CD4-positive, alpha-beta T cell (primary cell): ENCODE measurements at regions not wholly inside any gene's neighbourhood (a gene's known extent, or its start where the extent isn't known, plus 50 kb on each side); places are given as distances from the start of the nearest gene placed in this dataset.
"Not testable (repeated sequence)": the region's sequence is repeated elsewhere in the genome, so short reads cannot be mapped to it uniquely, and the experiment has no call there.

Experiments
- ATAC-seq: fragments of 200-7000 bp; cut with Tn5 transposase; one replicate; pipeline ENCODE4 v1.10.0; 2022; ENCODE audit warnings: mild to moderate bottlenecking; ENCODE audit not compliant: poor library complexity
- CTCF ChIA-PET: fragments of 350-600 bp; sonication (Branson Sonifier 250); formaldehyde crosslinking; loops from one replicate; lab custom pipeline; 2021; ENCODE audit warnings: antibody characterized with exemption, inconsistent platforms; lab: Charles Lee
- POLR2A ChIA-PET: fragments of 350-600 bp; sonication (Branson Sonifier 250); formaldehyde crosslinking; loops from one replicate; lab custom pipeline; 2021; ENCODE audit warnings: antibody characterized with exemption, inconsistent platforms; lab: Charles Lee
- DNase-seq, 14 experiments: peaks; one replicate each; pipeline ENCODE4 v3.0.0-alpha.2; 2013 to 2020; ENCODE audit warnings: mixed read lengths in 2 of 14
- H3K27ac ChIP-seq, 2 donors: one replicate each; pipeline versions ENCODE4 v1.5.1 to v1.7.0; 2013; ENCODE audit warnings: low read length in 2 of 2, low read depth in 1 of 2, mild to moderate bottlenecking in 1 of 2
- H3K27me3 ChIP-seq, 2 experiments: 1 replicate in 1 of 2; 2 replicates in 1 of 2; pipeline versions ENCODE4 v1.6.1 to v1.7.0; 2013; ENCODE audit warnings: low read length in 2 of 2, control low read depth in 1 of 2, mild to moderate bottlenecking in 1 of 2, moderate library complexity in 1 of 2; ENCODE audit not compliant: insufficient read depth in 2 of 2, control insufficient read depth in 1 of 2
- H3K36me3 ChIP-seq: one replicate; pipeline ENCODE4 v1.6.1; 2013; ENCODE audit warnings: low read length, control low read depth; ENCODE audit not compliant: insufficient read depth
- H3K4me1 ChIP-seq: one replicate; pipeline ENCODE4 v1.6.1; 2013; ENCODE audit warnings: low read length, control low read depth; ENCODE audit not compliant: insufficient read depth
- H3K4me3 ChIP-seq: one replicate; pipeline ENCODE4 v1.5.1; 2013; ENCODE audit warnings: mild to moderate bottlenecking, low read length, moderate library complexity
- H3K9me3 ChIP-seq, 2 experiments: 1 replicate in 1 of 2; 2 replicates in 1 of 2; pipeline versions ENCODE4 v1.6.1 to v1.7.0; 2013; ENCODE audit warnings: low read length in 2 of 2, mild to moderate bottlenecking in 2 of 2, control low read depth in 1 of 2, moderate library complexity in 1 of 2; ENCODE audit not compliant: control insufficient read depth in 1 of 2, insufficient read depth in 1 of 2
- H3K27ac Mint-ChIP-seq: one replicate; pipeline ENCODE4 v1.8.0; 2020; ENCODE audit warnings: mixed read lengths
- H3K27me3 Mint-ChIP-seq: one replicate; pipeline ENCODE4 v1.8.0; 2021; ENCODE audit warnings: mixed read lengths
- H3K36me3 Mint-ChIP-seq: one replicate; pipeline ENCODE4 v1.8.0; 2021; ENCODE audit warnings: low read depth, mixed read lengths
- H3K4me1 Mint-ChIP-seq: one replicate; pipeline ENCODE4 v1.8.0; 2021; ENCODE audit warnings: low read depth, mixed read lengths
- H3K4me3 Mint-ChIP-seq: one replicate; pipeline ENCODE4 v1.8.0; 2020; ENCODE audit warnings: mild to moderate bottlenecking, mixed read lengths
- H3K9me3 Mint-ChIP-seq: one replicate; pipeline ENCODE4 v1.8.0; 2020; ENCODE audit warnings: mixed read lengths
- CTCF ChIP-seq: fragments of 200-600 bp; IDR thresholded peaks from one replicate; pipeline ENCODE4 v1.8.0; 2022; ENCODE audit warnings: antibody characterized with exemption, mild to moderate bottlenecking
- intact Hi-C, 2 experiments: fragments of 100-400 bp; cut with DNase I in 1 of 2; cut with micrococcal nuclease in 1 of 2; formaldehyde crosslinking; loops; one replicate each; pipeline versions ENCODE4 v1.15.1 to v1.9.0; 2023 to 2025; cut with DNase I, micrococcal nuclease

GRCh38 chr7:106442476-106442875, 157.7 kb upstream of the NAMPT start:
- CTCF ChIA-PET = no interaction called here
- Histone ChIP-seq H3K27ac (no peak overlapping the region), H3K9me3 (no peaks in the 10 kb centered on the region), H3K4me3 (no peak overlapping the region), H3K36me3 (no peaks in the 10 kb centered on the region), H3K27me3 (peaks cover 0 to 2% of the 10 kb centered on the region in 2 experiments), H3K4me1 (no peaks in the 10 kb centered on the region)
- no peak for TF ChIP-seq CTCF
- H3K36me3 Mint-ChIP-seq = no peaks in the 10 kb centered on the region
- no peaks in the 10 kb centered on the region for H3K9me3 Mint-ChIP-seq
- H3K27me3 Mint-ChIP-seq = peaks cover 48% of the 10 kb centered on the region
- ATAC-seq = no peak
- H3K4me3 Mint-ChIP-seq = no peak overlapping the region
- DNase-seq = no peak
- H3K4me1 Mint-ChIP-seq = no peaks in the 10 kb centered on the region
- H3K27ac Mint-ChIP-seq = no peak overlapping the region
- POLR2A ChIA-PET = no interaction called here
- intact Hi-C loops = no loop called here

DNA sequence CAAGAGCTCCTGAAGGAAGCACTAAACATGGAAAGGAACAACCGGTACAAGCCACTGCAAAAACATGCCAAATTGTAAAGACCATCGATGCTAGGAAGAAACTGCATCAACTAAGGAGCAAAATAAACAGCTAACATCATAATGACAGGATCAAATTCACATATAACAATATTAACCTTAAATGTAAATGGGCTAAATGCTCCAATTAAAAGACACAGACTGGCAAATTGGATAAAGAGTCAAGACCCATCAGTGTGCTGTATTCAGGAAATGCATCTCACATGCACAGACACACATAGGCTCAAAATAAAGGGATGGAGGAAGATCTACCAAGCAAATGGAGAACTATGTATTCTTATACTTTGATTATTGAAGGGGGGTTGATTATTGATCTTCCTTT, 156.6 kb upstream of the NAMPT start:
- H3K4me3 Mint-ChIP-seq, H3K27ac Mint-ChIP-seq, H3K27me3 ChIP-seq, POLR2A ChIA-PET, CTCF ChIA-PET, DNase-seq, H3K36me3 Mint-ChIP-seq, H3K4me3 ChIP-seq, H3K9me3 Mint-ChIP-seq, ATAC-seq, H3K27ac ChIP-seq, H3K4me1 ChIP-seq, intact Hi-C loops, H3K4me1 Mint-ChIP-seq, H3K9me3 ChIP-seq, H3K36me3 ChIP-seq: not testable (repeated sequence)
- peaks cover 44% of the 10 kb centered on the region for H3K27me3 Mint-ChIP-seq

DNA sequence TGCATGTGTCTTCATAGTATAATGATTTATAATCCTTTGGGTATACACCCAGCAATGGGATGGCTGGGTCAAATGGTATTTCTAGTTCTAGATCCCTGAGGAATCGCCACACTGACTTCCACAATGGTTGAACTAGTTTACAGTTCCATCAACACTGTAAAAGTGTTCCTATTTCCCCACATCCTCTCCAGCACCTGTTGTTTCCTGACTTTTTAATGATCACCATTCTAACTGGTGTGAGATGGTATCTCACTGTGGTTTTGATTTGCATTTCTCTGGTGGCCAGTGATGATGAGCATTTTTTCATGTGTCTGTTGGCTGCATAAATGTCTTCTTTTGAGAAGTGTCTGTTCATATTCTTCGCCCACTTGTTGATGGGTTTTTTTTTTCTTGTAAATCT, 152.2 kb upstream of the NAMPT start:
- H3K4me3 Mint-ChIP-seq, H3K9me3 ChIP-seq, intact Hi-C loops, DNase-seq, H3K36me3 Mint-ChIP-seq, H3K4me3 ChIP-seq, ATAC-seq, H3K36me3 ChIP-seq, H3K27ac ChIP-seq, CTCF ChIA-PET, H3K4me1 ChIP-seq, H3K9me3 Mint-ChIP-seq, H3K4me1 Mint-ChIP-seq, POLR2A ChIA-PET, H3K27me3 ChIP-seq, H3K27ac Mint-ChIP-seq: not testable (repeated sequence)
- peaks cover 34% of the 10 kb centered on the region for H3K27me3 Mint-ChIP-seq

GRCh38 chr7:106433377-106433776, 148.6 kb upstream of the NAMPT start:
- no peak for TF ChIP-seq CTCF
- ChIA-PET POLR2A (no interaction called here), CTCF (no interaction called here)
- no peak overlapping the region for H3K4me3 ChIP-seq
- H3K4me1 Mint-ChIP-seq = no peaks in the 10 kb centered on the region
- peaks cover 0 to 2% of the 10 kb centered on the region in 2 experiments for H3K27me3 ChIP-seq
- peaks cover 1% of the 10 kb centered on the region for H3K9me3 Mint-ChIP-seq
- intact Hi-C loops = no loop called here
- H3K27ac ChIP-seq = no peak overlapping the region
- no peaks in the 10 kb centered on the region for H3K9me3 ChIP-seq
- H3K36me3 ChIP-seq = no peaks in the 10 kb centered on the region
- H3K27me3 Mint-ChIP-seq = peaks cover 25% of the 10 kb centered on the region
- DNase-seq (no peak), ATAC-seq (no peak)
- no peaks in the 10 kb centered on the region for H3K4me1 ChIP-seq
- H3K36me3 Mint-ChIP-seq = no peaks in the 10 kb centered on the region
- no peak overlapping the region for H3K4me3 Mint-ChIP-seq
- H3K27ac Mint-ChIP-seq = no peak overlapping the region
